NCI-H1092 treated with DMSO at 0.1 percent for 48 hours (cell line): ENCODE measurements at regions not wholly inside any gene's neighbourhood (a gene's known extent, or its start where the extent isn't known, plus 50 kb on each side); places are given as distances from the start of the nearest gene placed in this dataset.
A peak's percentile ranks its signal among the peaks of the same experiment; 100 is the strongest.
"Not testable (repeated sequence)": the region's sequence is repeated elsewhere in the genome, so short reads cannot be mapped to it uniquely, and the experiment has no call there.

Experiments
- DNase-seq: peaks from one replicate; lab custom pipeline; 2025; lab: John Stamatoyannopoulos, UW

- DNase-seq, result peak; percentile 10
Observed at GRCh38 chr4:120299631-120300030, 233.0 kb upstream of the MAD2L1 start.

GRCh38 chr4:120293341-120293740, 226.7 kb upstream of the MAD2L1 start:
- no peak for DNase-seq

- no peak for DNase-seq
Observed at GRCh38 chr4:120291541-120291940, 224.9 kb upstream of the MAD2L1 start.

- DNase-seq, result no peak
Observed at GRCh38 chr4:120290553-120290952, 223.9 kb upstream of the MAD2L1 start.

- DNase-seq, result no peak
Observed at GRCh38 chr4:120286813-120287212, 220.2 kb upstream of the MAD2L1 start.

GRCh38 chr4:120281581-120281980, 214.9 kb upstream of the MAD2L1 start:
- no peak for DNase-seq

GRCh38 chr4:120277391-120277790, 210.7 kb upstream of the MAD2L1 start:
- no peak for DNase-seq

- DNase-seq, result no peak
Observed at GRCh38 chr4:120266602-120267001, 200.0 kb upstream of the MAD2L1 start.

GRCh38 chr4:120263618-120264017, 197.0 kb upstream of the MAD2L1 start:
- no peak for DNase-seq

GRCh38 chr4:120261117-120261516, 194.5 kb upstream of the MAD2L1 start:
- DNase-seq, result no peak

- not testable (repeated sequence) for DNase-seq
Observed at GRCh38 chr4:120256112-120256775, 189.6 kb upstream of the MAD2L1 start.

GRCh38 chr4:120238277-120238973, 171.8 kb upstream of the MAD2L1 start:
- no peak for DNase-seq

- DNase-seq, result no peak
Observed at GRCh38 chr4:120236873-120237272, 170.2 kb upstream of the MAD2L1 start.

- no peak for DNase-seq
Observed at GRCh38 chr4:120232050-120232449, 165.4 kb upstream of the MAD2L1 start.

- no peak for DNase-seq
Observed at GRCh38 chr4:120228086-120228485, 161.4 kb upstream of the MAD2L1 start.

GRCh38 chr4:120227554-120227953, 160.9 kb upstream of the MAD2L1 start:
- DNase-seq, result no peak

GRCh38 chr4:120225527-120225926, 158.9 kb upstream of the MAD2L1 start:
- no peak for DNase-seq

GRCh38 chr4:120218981-120219380, 152.3 kb upstream of the MAD2L1 start:
- no peak for DNase-seq

GRCh38 chr4:120215350-120215749, 148.7 kb upstream of the MAD2L1 start:
- no peak for DNase-seq

- no peak for DNase-seq
Observed at GRCh38 chr4:120211408-120212015, 144.9 kb upstream of the MAD2L1 start.

- no peak for DNase-seq
Observed at GRCh38 chr4:120209706-120210105, 143.1 kb upstream of the MAD2L1 start.

- DNase-seq, result no peak
Observed at GRCh38 chr4:120207021-120207420, 140.4 kb upstream of the MAD2L1 start.

GRCh38 chr4:120202222-120202621, 135.6 kb upstream of the MAD2L1 start:
- DNase-seq, result no peak
